Skin epidermis (tissue), 12 donors: ENCODE measurements at regions not wholly inside any gene's neighbourhood (a gene's known extent, or its start where the extent isn't known, plus 50 kb on each side); places are given as distances from the start of the nearest gene placed in this dataset.
"Not testable (repeated sequence)": the region's sequence is repeated elsewhere in the genome, so short reads cannot be mapped to it uniquely, and the experiment has no call there.

Experiments used
- H3K27ac ChIP-seq, 21 experiments: fragments of 200-600 bp; sonication (generic) in 11 of 21; one replicate each; pipeline ENCODE4 v1.5.0; 2020; ENCODE audit warnings: mild to moderate bottlenecking in 3 of 21, inconsistent platforms in 2 of 21, moderate library complexity in 2 of 21
- H3K4me3 ChIP-seq, 7 experiments: fragments of 200-600 bp; sonication (generic) in 2 of 7; one replicate each; pipeline ENCODE4 v1.5.0; 2020; ENCODE audit warnings: inconsistent platforms in 2 of 7, mild to moderate bottlenecking in 2 of 7, moderate library complexity in 1 of 7

- Histone ChIP-seq H3K27ac (no peak overlapping the region), H3K4me3 (no peak overlapping the region)
Measured at GRCh38 chrX:40976981-40977380, 108.3 kb upstream of the USP9X start.

GRCh38 chrX:40984962-40985361 lies 100.3 kb upstream of the USP9X start:
- H3K27ac ChIP-seq, result no peak overlapping the region
- no peak overlapping the region for H3K4me3 ChIP-seq

- H3K27ac ChIP-seq, result no peak overlapping the region
- H3K4me3 ChIP-seq, result no peak overlapping the region
Measured at GRCh38 chrX:40987413-40987812, 97.8 kb upstream of the USP9X start.

GRCh38 chrX:40988100-40988499 lies 97.1 kb upstream of the USP9X start:
- no peak overlapping the region for H3K4me3 ChIP-seq
- no peak overlapping the region for H3K27ac ChIP-seq

GRCh38 chrX:40993395-40993794 lies 91.8 kb upstream of the USP9X start:
- not testable (repeated sequence) for H3K27ac ChIP-seq, H3K4me3 ChIP-seq

GRCh38 chrX:40996886-40997530 lies 88.2 kb upstream of the USP9X start:
- peak overlapping the region in 2 of 21 experiments; percentile 14 to 37 for H3K27ac ChIP-seq
- no peak overlapping the region for H3K4me3 ChIP-seq

- no peak overlapping the region for H3K27ac ChIP-seq
- H3K4me3 ChIP-seq, result no peak overlapping the region
Measured at GRCh38 chrX:40998123-40998522, 87.1 kb upstream of the USP9X start.

- Histone ChIP-seq H3K27ac (no peak overlapping the region), H3K4me3 (no peak overlapping the region)
Measured at GRCh38 chrX:41001327-41001726, 83.9 kb upstream of the USP9X start.

GRCh38 chrX:41002026-41002425 lies 83.2 kb upstream of the USP9X start:
- H3K27ac ChIP-seq, result no peak overlapping the region
- no peak overlapping the region for H3K4me3 ChIP-seq

- no peak overlapping the region for H3K27ac ChIP-seq
Measured at GRCh38 chrX:41003506-41004270, 81.6 kb upstream of the USP9X start.

GRCh38 chrX:41005445-41005992 lies 79.7 kb upstream of the USP9X start:
- Histone ChIP-seq H3K27ac (no peak overlapping the region), H3K4me3 (no peak overlapping the region)

More at GRCh38 chrX:41003506-41004270, 81.6 kb upstream of the USP9X start:
- no peak overlapping the region for H3K4me3 ChIP-seq

- peak overlapping the region in 4 of 7 experiments; percentile 6 to 31 (median 20) for H3K4me3 ChIP-seq
- peak overlapping the region in 20 of 21 experiments; percentile 68 to 94 (median 86) for H3K27ac ChIP-seq
Measured at GRCh38 chrX:41009850-41010846, 75.1 kb upstream of the USP9X start.

GRCh38 chrX:41014776-41015360 lies 70.4 kb upstream of the USP9X start:
- Histone ChIP-seq H3K27ac (no peak overlapping the region), H3K4me3 (no peak overlapping the region)

- H3K4me3 ChIP-seq, H3K27ac ChIP-seq: not testable (repeated sequence)
Measured at GRCh38 chrX:41017785-41018184, 67.5 kb upstream of the USP9X start.

- H3K27ac ChIP-seq, result not testable (repeated sequence)
Measured at GRCh38 chrX:41018391-41019040, 66.7 kb upstream of the USP9X start.

GRCh38 chrX:41019041-41019392 lies 66.2 kb upstream of the USP9X start:
- Histone ChIP-seq H3K4me3 (no peak overlapping the region), H3K27ac (no peak overlapping the region)

More at GRCh38 chrX:41018391-41019040, 66.7 kb upstream of the USP9X start:
- H3K4me3 ChIP-seq, result not testable (repeated sequence)

GRCh38 chrX:41022566-41022965 lies 62.7 kb upstream of the USP9X start:
- no peak overlapping the region for H3K27ac ChIP-seq
- no peak overlapping the region for H3K4me3 ChIP-seq

GRCh38 chrX:41023098-41023497 lies 62.1 kb upstream of the USP9X start:
- Histone ChIP-seq H3K27ac (no peak overlapping the region), H3K4me3 (no peak overlapping the region)

GRCh38 chrX:41024335-41024734 lies 60.9 kb upstream of the USP9X start:
- not testable (repeated sequence) for H3K4me3 ChIP-seq, H3K27ac ChIP-seq
